ENCODE measurements at regions not wholly inside any gene's neighbourhood (a gene's known extent, or its start where the extent isn't known, plus 50 kb on each side); places are given as distances from the start of the nearest gene placed in this dataset.

DNA sequence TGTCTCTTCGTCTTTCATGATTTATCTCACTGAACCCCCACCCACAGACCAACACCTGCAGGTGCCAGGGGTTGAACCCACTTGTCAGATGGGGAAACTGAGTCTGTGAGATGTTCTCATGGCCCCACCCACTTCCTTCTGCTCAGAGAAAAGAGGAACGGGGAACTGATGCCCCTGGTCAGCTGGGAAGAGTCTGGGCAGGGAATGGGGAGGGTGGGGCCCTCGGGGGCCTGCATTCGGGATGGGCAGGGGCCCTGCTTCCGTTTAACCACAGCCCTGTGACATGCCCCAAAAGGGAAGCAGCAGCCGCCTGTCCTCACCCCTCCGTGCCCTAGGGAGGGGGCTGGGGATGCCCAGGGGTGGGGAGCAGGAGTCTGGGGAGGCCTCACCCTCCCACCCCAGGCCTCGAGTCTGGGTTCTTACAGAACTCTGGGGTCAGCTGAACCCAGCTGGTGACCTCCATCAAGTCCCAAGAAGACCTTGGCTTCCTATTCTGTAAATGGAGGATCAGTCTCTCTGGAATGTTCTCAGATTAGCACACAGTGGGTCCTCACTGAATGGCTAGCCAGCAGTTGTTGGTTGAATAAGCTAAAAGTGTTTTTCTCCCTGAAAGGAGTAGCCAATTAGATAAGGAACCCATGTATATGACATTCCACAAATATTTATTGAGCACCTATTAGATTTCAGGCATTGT is 81.5 kb downstream of the CEBPB start:
- TF ChIP-seq, protein P1, sequence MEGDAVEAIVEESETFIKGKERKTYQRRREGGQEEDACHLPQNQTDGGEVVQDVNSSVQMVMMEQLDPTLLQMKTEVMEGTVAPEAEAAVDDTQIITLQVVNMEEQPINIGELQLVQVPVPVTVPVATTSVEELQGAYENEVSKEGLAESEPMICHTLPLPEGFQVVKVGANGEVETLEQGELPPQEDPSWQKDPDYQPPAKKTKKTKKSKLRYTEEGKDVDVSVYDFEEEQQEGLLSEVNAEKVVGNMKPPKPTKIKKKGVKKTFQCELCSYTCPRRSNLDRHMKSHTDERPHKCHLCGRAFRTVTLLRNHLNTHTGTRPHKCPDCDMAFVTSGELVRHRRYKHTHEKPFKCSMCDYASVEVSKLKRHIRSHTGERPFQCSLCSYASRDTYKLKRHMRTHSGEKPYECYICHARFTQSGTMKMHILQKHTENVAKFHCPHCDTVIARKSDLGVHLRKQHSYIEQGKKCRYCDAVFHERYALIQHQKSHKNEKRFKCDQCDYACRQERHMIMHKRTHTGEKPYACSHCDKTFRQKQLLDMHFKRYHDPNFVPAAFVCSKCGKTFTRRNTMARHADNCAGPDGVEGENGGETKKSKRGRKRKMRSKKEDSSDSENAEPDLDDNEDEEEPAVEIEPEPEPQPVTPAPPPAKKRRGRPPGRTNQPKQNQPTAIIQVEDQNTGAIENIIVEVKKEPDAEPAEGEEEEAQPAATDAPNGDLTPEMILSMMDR (IDR thresholded peaks at IDR 0.05), result no peak
- no peak for TF ChIP-seq POLR2A (IDR thresholded peaks at IDR 0.05)

Data from lower leg skin (tissue), 3 donors.